Activated naive CD8-positive, alpha-beta T cell treated with anti-CD3 and anti-CD28 coated beads, Interleukin-2, amount 50 U/mL, for 16 hours (primary cell): ENCODE measurements at regions not wholly inside any gene's neighbourhood (a gene's known extent, or its start where the extent isn't known, plus 50 kb on each side); places are given as distances from the start of the nearest gene placed in this dataset.
"Not testable (repeated sequence)": the region's sequence is repeated elsewhere in the genome, so short reads cannot be mapped to it uniquely, and the experiment has no call there.

Source experiments
- DNase-seq: peaks from one replicate; pipeline ENCODE4 v3.0.0-alpha.2; 2020; ENCODE audit warnings: low read depth, low spot score

DNA sequence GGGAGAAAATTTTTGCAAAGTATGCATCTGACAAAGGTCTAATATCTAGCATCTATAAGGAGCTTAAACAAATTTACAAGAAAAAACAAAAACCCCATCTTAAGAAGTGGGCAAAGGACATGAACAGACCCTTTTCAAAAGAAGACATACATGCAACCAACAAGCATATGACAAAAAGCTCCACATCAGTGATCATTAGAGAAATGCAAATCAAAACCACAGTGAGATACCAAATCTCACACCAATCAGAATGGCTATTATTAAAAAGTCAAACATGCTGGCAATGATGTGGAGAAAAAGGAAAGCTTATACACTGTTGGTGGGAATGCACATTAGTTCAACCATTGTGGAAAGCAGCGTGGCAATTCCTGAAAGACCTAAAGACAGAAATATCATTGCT is 1645.2 kb upstream of the B3GALT2 start:
- DNase-seq = not testable (repeated sequence)

DNA sequence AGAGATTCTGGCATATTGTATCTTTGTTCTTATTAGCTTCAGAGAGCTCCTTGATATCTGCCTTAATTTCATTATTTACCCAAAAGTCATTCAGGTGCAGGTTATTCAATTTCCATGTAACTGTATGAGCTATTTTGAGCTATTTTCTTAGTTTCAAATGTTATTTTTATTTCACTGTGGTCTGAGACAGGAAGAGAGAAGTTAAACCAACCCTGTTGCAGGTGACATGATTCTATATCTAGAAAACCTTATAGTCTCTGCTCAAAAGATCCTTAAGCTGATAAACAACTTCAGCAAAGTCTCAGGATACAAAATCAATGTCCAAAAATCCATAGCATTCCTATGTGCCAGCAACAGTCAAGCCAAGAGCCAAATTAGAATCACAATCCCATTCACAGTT is 1644.0 kb upstream of the B3GALT2 start:
- no peak for DNase-seq

DNA sequence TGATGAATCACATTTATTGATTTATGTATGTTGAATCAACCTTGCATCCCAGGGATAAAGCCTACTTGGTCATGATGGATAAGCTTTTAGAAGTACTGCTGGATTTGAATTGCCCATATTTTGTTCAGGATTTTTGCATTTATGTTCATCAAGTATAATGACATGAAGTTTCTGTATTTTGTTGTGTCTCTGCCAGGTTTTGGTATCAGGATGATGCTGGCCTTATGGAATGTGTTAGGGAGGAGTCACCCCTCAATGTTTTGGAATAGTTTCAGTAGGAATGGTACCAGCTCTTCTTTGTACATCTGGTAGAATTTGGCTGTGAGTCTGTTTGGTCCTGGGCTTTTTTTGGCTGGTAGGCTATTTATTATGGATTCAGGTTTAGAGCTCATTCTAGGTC is 1643.1 kb upstream of the B3GALT2 start:
- DNase-seq = no peak

DNA sequence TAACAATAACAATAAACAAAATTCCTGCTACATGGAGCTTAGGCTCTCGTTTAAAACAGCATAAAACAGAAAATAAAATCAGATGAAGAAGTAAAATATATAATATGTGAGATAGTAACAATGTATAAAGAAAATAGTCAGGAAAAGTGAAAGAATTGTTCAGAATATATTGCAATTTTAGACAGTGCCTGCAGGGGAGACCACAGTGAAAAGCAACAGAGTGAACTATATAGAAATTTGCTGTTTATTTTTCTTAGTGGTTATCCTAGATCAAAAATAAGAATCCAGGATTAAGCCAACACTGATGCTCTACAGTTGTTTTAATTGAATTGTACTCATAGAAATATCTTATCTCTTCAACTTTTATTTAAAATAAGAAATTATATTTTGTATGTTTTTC is 1639.0 kb upstream of the B3GALT2 start:
- no peak for DNase-seq

DNA sequence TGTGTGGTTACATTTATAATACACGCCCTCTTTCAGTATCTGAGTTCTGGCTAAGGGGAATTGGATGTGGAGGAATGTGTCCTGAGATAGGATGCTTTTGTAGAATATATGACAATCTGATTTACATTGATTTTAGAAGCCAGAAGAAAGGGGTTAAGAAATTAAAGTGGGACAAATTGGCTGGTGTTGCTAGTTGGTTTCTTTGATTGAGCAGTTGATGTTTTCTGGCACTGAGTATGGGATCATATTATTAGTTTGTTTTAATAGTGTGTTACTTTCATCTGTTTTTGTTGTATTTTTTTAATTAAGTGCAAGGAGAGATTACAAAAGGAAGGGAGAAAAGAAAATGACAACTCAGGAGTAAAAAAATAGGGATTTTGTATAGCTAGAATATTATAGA is 1634.7 kb upstream of the B3GALT2 start:
- no peak for DNase-seq

DNA sequence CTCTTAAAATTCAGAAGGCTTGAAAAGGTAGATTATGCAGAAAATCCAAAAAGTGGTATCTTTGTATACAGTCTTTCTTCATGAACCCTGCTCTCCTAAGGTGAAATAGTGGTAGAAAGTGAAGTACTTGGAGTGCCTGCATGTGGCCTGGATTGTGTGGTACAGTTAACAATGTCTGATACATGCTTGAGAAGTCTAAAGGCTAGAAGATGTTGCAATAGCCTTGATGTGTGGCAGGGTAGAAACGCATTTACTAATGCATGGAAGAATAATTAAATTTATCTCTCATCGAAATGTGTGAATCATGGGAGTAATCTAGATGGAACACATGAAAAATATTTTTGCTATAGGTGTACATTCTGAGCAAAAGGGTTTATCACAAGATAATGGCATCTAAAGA is 1632.3 kb upstream of the B3GALT2 start:
- no peak for DNase-seq

DNA sequence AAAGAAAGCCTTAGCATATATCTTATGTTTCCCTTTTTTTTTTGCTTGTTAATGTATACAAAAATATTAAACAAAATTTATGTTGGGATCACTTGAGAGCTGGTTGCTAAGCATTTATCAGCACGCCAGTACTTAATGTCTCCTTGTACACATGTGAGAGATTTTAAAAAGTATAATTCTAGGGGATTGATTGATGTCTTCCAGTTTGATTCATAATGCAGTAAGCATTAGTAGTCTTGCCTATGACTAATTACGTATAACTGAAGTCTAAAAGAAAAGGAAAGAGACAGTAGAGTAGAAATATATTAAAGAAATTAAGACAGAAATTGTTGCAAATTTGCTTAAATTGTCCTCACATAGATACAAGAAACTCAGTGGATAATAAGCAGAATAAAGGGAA is 1630.4 kb upstream of the B3GALT2 start:
- DNase-seq = no peak

DNA sequence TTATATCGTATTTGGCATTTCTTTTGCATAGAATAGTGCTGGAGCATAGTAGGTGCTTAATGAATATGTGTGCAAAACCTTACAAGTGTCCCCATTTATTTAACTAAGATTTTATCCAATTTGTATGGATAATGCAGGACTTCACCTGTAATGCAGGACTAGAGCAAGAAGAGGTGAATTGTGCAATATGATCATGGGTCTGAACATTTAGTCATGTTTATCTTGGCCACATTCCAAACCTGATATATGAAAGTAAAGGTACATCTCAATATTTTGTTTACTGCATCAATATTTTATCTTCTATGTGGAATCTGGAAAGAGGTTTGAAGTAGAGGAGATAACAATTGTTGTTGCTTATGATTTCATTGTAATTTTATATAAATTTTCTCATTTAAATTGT is 1626.7 kb upstream of the B3GALT2 start:
- no peak for DNase-seq

DNA sequence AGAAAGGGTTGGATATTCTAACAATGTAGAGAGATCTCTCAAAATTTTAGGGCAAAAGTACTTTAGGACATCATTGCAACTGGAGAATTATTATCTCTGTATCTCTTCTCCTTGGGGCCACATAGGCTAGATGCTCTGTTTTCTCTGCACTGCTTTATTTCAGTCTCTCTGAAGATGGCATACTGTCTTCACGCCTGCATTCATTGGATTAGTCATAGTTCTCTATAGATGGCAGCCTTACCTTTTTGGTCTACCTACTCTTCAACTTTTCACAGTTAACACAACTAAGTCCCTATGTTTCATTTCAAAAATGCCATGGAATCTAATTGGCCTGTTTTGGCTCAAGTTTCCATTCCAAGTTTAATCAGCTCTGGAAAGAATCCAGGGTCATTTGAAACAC is 1623.3 kb upstream of the B3GALT2 start:
- no peak for DNase-seq

DNA sequence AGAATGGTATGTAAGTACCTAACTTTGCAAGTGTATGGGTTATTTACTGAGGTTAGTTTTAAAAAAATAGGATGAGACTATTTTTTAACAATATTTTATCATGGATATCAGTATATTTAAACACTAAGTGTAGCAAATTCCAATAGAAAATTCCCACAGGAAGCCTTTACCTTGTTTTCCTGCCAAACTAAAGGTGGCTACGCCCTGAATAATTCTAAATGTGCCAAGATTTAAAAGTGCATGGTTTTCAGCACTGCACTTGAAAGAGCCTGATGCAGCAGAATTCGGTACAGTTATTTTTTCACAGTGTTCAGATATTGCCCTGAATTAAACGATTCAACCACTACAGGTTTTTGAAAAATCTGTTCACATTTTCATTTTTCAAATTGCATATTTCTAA is 1622.8 kb upstream of the B3GALT2 start:
- DNase-seq = no peak

DNA sequence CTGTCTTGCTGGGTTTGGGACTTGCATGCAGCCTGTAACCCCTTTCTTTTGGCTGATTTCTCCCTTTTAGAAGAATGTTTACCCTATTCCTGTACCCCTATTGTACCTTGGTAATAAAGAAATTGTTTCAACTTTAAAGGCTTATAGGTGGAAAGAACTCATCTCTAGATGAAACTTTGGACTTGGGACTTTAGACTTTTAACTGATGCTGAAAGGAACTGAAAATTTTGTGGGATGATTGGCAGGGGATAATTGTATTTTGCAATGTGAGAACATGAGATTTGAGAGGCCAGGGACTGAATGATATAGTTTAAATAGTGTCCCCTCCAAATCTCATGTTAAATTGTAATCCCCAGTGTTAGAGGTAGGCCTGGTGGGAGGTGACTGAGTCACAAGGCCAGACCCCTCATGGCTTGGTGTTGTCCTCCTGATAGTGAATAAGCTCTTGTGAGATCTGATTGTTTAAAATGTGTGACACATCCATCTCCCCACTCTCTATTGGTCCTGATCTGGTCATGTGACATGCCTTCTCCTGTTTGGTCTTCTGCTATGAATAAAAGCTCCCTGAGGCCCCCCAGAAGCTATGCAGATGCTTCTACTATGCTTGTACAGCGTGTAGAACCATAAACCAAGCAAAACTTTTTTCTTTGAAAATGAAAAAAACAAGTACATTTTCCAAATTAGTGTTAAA is 1621.3 kb upstream of the B3GALT2 start:
- no peak for DNase-seq

DNA sequence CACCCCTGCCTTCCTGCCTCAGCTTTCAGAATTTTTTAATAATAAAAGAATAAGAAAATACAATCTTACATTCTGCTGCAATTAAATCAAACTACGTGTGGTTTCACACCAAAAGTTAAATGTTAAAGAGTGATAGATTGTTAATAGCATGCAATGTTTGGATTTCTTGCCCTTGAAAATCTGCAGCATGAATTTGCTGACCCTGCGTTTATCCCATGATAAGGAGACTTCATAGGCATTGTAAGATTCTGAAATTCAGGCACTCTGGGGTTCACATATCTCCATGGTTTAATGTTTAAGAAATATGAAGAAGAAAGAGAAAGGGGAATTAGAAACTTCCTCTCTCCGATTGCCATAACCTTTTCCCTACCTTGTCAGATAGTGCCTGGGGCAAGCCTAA is 1616.2 kb upstream of the B3GALT2 start:
- DNase-seq = no peak

DNA sequence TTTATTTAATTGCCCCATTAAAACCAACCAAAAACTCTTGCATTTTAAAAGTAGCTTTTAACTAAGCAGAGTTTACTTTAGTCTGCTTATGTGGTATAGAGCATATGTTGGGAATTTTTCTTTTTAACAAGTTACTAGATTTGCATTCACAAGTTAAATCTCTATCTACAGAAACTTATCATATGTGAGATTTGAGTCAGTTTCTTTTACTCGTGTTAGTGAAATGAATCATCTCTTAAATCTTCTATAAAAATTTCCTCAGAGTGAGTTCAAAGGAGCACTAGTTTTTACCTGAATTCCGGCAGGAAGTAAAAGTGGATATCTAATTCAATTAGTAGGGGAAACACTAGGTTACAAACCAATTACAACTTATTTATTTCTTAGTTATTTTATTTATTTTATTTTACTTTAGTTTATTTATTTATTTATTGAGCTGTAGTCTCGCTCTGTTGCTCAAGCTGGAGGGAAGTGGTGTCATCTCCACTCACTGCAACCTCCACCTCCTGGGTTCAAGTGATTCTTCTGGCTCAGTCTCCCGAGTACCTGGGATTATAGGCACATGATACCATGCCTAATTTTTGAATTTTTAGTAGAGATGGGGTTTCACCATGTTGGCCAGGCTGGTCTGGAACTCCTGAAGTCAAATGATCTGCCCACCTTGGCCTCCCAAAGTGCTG is 1609.6 kb upstream of the B3GALT2 start:
- no peak for DNase-seq

DNA sequence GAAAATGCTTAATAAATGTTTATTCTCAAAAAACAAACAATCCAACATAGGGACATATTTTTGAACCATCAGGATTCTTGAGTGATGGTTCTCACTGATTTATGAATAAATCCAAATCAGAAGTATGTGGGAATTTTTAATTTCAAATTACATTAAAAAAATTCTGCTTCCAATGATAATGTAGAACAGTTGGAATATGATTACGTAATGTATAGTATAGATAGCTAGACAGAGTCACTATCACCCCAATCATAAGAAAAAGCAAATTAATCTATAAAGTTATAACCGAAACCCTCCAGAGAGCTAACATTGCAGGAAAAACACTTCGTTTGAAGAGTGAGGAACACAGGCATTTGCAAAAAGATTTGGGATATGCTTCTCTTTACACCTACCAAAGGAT is 1600.6 kb upstream of the B3GALT2 start:
- no peak for DNase-seq

DNA sequence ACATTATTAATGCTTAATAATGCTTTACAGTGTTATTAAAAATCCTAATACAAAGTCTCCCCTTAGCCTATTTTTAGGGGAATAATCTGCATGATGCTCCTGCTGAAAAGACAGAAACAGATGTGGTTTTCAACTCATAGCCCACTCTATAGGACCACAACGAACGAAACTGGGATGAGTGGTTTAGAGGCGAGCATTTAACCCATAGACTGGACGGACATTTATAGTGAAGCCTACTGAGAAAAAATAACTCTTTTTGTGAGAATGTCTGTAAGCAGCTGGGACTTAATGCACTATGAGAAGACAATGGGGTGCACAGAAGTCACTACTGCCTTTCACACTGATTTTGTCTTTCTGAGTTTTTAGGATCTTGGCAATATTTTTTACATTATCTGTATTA is 1599.6 kb upstream of the B3GALT2 start:
- DNase-seq = no peak

DNA sequence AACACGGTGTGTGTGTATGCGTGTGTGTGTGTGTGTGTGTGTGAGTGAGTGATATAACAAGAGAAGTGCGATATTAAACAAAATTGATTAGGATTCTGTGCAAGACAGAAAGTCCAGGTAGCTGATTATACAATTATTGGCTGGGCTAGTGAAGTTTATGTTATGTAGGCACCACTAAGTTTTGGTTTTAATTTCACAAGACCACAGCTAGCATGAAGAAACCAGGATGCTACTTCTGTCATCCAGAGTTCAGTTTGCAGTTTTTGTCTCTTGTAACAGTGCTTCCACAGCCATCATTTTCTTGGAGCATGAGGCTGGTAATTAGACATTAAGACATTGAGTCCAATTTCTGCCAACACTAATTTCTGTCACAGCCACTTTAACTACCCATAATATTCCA is 1590.2 kb upstream of the B3GALT2 start:
- no peak for DNase-seq

DNA sequence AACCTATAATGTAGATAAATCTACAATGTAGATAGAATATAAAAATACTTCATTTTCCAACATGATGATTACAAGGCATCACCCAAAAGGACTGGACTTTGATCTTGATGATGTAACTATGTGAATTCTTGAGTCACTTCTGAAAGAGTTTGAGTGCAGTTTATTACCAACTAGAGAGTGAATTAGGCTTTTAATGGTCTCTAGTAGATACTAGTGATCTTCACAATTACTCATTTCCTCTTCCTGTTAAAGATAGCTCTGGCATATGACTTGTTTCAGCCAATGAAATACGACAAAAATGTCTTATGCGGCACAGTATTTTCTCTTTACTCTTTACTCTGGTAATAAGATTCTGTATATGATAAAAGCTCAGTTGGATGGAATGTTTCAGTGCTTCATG is 1588.1 kb upstream of the B3GALT2 start:
- no peak for DNase-seq

DNA sequence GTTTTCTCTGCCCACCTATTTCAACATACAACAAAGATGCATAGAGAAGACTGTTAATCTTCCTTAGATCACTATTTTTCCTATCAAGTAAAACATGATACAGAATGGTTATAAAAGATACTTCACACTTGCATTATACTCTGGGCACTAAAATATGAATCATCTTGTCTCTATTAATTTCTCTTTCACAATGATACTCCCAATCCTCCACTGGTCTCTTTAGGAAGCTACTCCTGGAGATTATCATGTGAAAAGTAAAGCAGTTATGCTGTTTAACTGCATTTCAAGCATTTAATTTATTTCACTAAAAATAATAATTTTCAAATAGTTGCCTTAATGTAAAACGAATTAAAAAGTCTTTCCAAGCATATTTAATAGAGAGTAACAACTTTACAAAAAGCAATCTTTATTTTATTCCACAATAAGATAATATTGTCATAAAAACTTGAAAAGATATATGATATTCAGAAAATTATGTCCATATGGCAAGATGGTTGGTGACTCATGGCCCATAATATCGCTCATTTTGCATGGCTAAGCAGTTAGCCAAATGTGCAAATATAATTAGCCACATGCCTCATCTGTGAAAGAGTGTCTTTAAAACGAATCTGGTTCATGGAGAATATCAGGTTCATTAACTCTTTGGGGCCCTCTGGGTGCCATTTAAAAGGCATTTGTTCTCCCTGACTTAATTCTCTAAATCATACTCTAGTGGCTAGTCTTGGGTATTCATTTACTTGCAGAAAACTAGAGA is 1569.0 kb upstream of the B3GALT2 start:
- no peak for DNase-seq

DNA sequence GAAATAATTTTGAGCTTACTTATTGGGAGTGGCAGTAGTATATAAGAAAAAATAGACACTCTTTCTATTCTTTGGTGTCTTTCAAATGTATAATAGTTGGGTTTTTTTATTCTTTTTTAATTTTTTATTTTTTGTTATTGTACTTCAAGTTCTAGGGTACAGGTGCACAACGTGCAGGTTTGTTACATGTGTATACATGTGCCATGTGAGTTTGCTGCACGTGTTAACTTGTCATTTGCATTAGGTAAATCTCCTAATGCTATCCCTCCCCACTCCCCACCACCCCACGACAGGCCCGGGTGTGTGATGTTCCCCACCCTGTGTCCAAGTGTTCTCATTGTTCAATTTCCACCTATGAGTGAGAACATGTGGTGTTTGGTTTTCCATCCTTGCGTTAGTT is 1552.4 kb upstream of the B3GALT2 start:
- DNase-seq = not testable (repeated sequence)

DNA sequence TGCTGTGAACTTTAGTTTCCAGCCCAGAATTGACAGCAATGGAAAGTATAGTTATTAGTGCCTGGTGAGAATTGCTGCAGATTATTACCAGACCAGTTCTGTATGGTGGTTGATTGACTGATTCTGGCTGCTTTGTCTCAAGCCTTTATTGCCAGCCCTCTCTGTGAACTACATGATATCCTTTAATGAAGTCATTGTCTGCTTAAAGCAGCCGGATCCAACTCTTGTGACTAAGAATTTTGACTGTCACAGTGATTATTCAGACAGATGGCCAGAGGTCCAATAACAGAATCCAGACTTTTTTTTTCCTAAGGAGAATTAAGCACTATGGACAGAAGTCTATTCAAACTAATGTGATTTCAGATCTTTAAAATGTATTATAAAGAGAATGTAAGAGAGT is 1548.6 kb upstream of the B3GALT2 start:
- DNase-seq = no peak

DNA sequence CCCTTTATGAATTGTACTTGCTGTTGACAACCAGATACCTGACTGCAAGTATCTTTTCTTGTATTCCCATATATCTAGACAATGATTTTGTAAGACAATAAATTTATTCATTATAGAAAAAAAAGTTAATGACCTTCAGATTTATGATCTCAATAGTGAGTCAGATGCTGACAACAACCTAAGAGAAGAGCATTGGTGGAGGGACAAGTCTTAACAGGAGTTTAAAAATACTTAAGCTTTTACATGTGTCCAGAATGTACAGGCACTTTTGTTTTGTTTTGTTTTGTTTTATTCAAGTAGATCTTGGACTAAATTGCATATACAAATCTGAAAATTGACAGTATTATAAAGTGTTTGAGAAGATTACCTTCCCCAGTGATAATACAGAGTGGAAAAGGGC is 1544.6 kb upstream of the B3GALT2 start:
- no peak for DNase-seq

DNA sequence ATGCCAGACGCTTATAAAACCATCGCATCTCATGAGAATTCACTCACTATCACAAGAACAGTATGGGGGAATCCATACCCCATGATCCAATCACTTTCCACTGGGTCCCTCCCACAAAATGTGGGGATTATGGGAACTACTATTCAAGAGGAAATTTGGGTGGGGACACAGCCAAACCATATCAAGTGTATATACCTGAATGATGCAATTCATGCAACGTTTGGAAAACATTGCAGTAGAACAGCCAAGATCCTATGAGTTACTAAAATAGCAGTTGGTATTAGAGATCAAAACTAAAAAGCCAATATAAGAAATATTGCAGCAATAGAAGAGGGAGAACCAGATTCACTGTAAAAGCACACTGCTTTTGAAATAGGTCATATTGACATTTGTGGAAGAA is 1543.9 kb upstream of the B3GALT2 start:
- DNase-seq = no peak

DNA sequence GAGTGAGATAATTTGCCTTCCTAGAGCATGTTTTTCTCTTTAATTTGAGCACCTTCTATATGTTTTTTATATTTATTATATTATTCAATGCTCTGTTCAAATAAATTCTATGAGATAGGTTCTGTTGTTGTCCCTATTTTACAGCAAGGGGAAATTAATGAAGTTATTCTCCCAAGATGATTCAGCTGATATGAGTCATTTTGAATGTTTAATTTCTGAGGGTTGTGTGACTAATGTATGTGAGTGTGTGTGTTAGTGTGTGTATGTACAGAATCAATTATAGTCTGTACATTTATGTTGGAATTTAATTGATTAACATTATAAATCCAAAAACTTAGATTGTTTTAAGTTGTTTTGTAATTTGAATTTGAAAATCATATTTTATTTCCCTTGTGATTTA is 1536.7 kb upstream of the B3GALT2 start:
- DNase-seq = no peak
